Uterus (tissue), 3 donors: ENCODE measurements at regions not wholly inside any gene's neighbourhood (a gene's known extent, or its start where the extent isn't known, plus 50 kb on each side); places are given as distances from the start of the nearest gene placed in this dataset.

Source experiments
- DNase-seq, 2 donors: peaks; one replicate each; pipeline ENCODE4 v3.0.0-alpha.2; 2019 to 2020
- H3K27ac ChIP-seq, 2 donors: fragments of 200-600 bp; sonication (generic); 1 replicate in 1 of 2; 2 replicates in 1 of 2; pipeline ENCODE4 v1.5.1; 2016 to 2018
- H3K27me3 ChIP-seq, 2 donors: fragments of 200-600 bp; sonication (generic); one replicate each; pipeline ENCODE4 v1.5.1; 2018 to 2019; ENCODE audit warnings: control low read depth in 1 of 2
- H3K36me3 ChIP-seq, 2 donors: fragments of 200-600 bp; sonication (generic); one replicate each; pipeline ENCODE4 v1.5.1; 2019; ENCODE audit warnings: control low read depth in 1 of 2
- H3K4me1 ChIP-seq, 2 donors: fragments of 200-600 bp; sonication (generic); one replicate each; pipeline ENCODE4 v1.5.1; 2018 to 2019; ENCODE audit warnings: control low read depth in 1 of 2
- H3K4me3 ChIP-seq, 2 donors: fragments of 200-600 bp; sonication (generic); 1 replicate in 1 of 2; 2 replicates in 1 of 2; pipeline ENCODE4 v1.5.1; 2018 to 2019; ENCODE audit warnings: mild to moderate bottlenecking in 1 of 2
- H3K9me3 ChIP-seq, 2 donors: fragments of 200-600 bp; sonication (generic); one replicate each; pipeline ENCODE4 v1.5.1; 2019; ENCODE audit warnings: control low read depth in 1 of 2
- CTCF ChIP-seq, 4 experiments: fragments of 200-600 bp in 2 of 4; fragments of 450-650 bp in 2 of 4; sonication (generic) in 2 of 4; IDR thresholded peaks; one replicate each; pipeline ENCODE4 v1.5.1; 2016 to 2019; ENCODE audit warnings: antibody characterized with exemption in 4 of 4, mild to moderate bottlenecking in 2 of 4, moderate library complexity in 1 of 4
- POLR2A ChIP-seq, 2 donors: fragments of 450-650 bp; IDR thresholded peaks; one replicate each; pipeline ENCODE4 v1.6.1; 2016; ENCODE audit warnings: antibody characterized with exemption in 2 of 2, mild to moderate bottlenecking in 1 of 2, moderate library complexity in 1 of 2
- intact Hi-C: fragments of 100-400 bp; cut with DNase I; formaldehyde crosslinking; loops from one replicate; pipeline ENCODE4 v1.15.1; 2023; ENCODE audit warnings: low total_unique reads
- donor health status: DM: yes; HTN: yes; CAD: no.

GRCh38 chr6:23533311-23533710, 592.7 kb upstream of the NRSN1 start:
- Histone ChIP-seq H3K4me3 (no peak overlapping the region), H3K36me3 (no peaks in the 10 kb centered on the region), H3K27me3 (no peaks in the 10 kb centered on the region), H3K27ac (no peak overlapping the region), H3K4me1 (no peaks in the 10 kb centered on the region), H3K9me3 (no peaks in the 10 kb centered on the region)
- DNase-seq, result no peak
- intact Hi-C loops, result no loop called here
- TF ChIP-seq POLR2A (IDR thresholded peaks at IDR 0.05), result no peak
- no peak for TF ChIP-seq CTCF (IDR thresholded peaks at IDR 0.05)

- TF ChIP-seq POLR2A (IDR thresholded peaks at IDR 0.05) (no peak), CTCF (IDR thresholded peaks at IDR 0.05) (no peak)
- Histone ChIP-seq H3K9me3 (no peaks in the 10 kb centered on the region), H3K36me3 (no peaks in the 10 kb centered on the region), H3K4me1 (no peaks in the 10 kb centered on the region), H3K4me3 (no peak overlapping the region), H3K27me3 (no peaks in the 10 kb centered on the region), H3K27ac (no peak overlapping the region)
- DNase-seq, result no peak
- intact Hi-C loops, result no loop called here
These were observed 592.1 kb upstream of the NRSN1 start for GRCh38 chr6:23533944-23534343.

- TF ChIP-seq CTCF (IDR thresholded peaks at IDR 0.05) (no peak), POLR2A (IDR thresholded peaks at IDR 0.05) (no peak)
- no peaks in the 10 kb centered on the region for H3K36me3 ChIP-seq
- intact Hi-C loops, result no loop called here
- no peaks in the 10 kb centered on the region for H3K9me3 ChIP-seq
- H3K4me3 ChIP-seq, result no peak overlapping the region
- DNase-seq, result no peak
- no peaks in the 10 kb centered on the region for H3K27me3 ChIP-seq
- no peaks in the 10 kb centered on the region for H3K4me1 ChIP-seq
- no peak overlapping the region for H3K27ac ChIP-seq
These were observed 591.7 kb upstream of the NRSN1 start for GRCh38 chr6:23534351-23534750.

GRCh38 chr6:23535101-23535500, 590.9 kb upstream of the NRSN1 start:
- H3K27ac ChIP-seq, result no peak overlapping the region
- intact Hi-C loops, result no loop called here
- no peak for TF ChIP-seq POLR2A (IDR thresholded peaks at IDR 0.05)
- no peak for TF ChIP-seq CTCF (IDR thresholded peaks at IDR 0.05)
- no peaks in the 10 kb centered on the region for H3K27me3 ChIP-seq
- H3K9me3 ChIP-seq, result no peaks in the 10 kb centered on the region
- DNase-seq, result no peak
- no peak overlapping the region for H3K4me3 ChIP-seq
- H3K36me3 ChIP-seq, result no peaks in the 10 kb centered on the region
- no peaks in the 10 kb centered on the region for H3K4me1 ChIP-seq

- no peak for DNase-seq
- H3K27me3 ChIP-seq, result no peaks in the 10 kb centered on the region
- no peaks in the 10 kb centered on the region for H3K9me3 ChIP-seq
- TF ChIP-seq CTCF (IDR thresholded peaks at IDR 0.05), result no peak
- no peak for TF ChIP-seq POLR2A (IDR thresholded peaks at IDR 0.05)
- intact Hi-C loops, result no loop called here
- H3K4me3 ChIP-seq, result no peak overlapping the region
- H3K4me1 ChIP-seq, result no peaks in the 10 kb centered on the region
- no peaks in the 10 kb centered on the region for H3K36me3 ChIP-seq
- H3K27ac ChIP-seq, result no peak overlapping the region
These were observed 588.2 kb upstream of the NRSN1 start for GRCh38 chr6:23537828-23538227.
